A673 (cell line): ENCODE measurements at regions not wholly inside any gene's neighbourhood (a gene's known extent, or its start where the extent isn't known, plus 50 kb on each side); places are given as distances from the start of the nearest gene placed in this dataset.

Source experiments
- EZH2 ChIP-seq: fragments of 200-600 bp; sonication (generic); IDR thresholded peaks from 2 replicates; pipeline ENCODE4 v1.6.1; 2017; ENCODE audit warnings: borderline replicate concordance, low read depth, mild to moderate bottlenecking, mixed read lengths, antibody characterized with exemption, low read length; ENCODE audit not compliant: poor library complexity, severe bottlenecking
- TF ChIP-seq, protein P1 (sequence below): fragments of 300-800, 200-600 bp; sonication (generic); conservative IDR thresholded peaks from 2 replicates; pipeline ENCODE4 v1.5.1; 2017; ENCODE audit warnings: low read depth, mild to moderate bottlenecking, antibody characterized with exemption, low read length, moderate library complexity, mixed read lengths

DNA sequence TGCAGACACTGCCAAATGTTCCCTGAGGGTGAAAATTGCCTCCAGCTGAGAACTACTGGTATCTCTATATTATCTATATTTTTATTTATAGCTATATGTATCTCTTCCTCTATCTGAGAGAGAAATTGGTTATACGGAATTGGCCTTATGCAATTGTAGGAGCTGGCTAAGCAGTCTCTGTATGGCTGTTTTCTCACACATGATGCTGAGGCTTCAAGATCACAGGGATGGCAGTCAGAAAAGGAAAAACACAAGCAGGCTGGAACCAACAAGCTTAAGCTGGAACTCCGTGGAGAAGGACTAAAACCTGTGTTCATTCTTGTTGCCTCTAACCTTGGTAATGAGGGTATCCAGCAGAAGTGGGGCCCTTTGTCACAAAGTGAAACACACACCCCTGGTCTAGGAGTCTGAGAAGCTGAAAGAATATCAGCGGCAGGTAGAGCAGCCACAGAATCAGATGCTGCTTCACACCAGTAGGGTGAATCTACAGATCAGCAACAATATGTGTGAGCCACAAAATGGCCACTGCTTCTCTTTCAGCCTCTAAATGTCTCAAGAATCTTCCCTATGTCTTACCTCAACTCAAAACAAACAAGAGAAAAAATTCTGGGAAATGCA is 166.5 kb upstream of the PPP1R2C start:
- no peak for TF ChIP-seq EZH2
- TF ChIP-seq, protein P1, sequence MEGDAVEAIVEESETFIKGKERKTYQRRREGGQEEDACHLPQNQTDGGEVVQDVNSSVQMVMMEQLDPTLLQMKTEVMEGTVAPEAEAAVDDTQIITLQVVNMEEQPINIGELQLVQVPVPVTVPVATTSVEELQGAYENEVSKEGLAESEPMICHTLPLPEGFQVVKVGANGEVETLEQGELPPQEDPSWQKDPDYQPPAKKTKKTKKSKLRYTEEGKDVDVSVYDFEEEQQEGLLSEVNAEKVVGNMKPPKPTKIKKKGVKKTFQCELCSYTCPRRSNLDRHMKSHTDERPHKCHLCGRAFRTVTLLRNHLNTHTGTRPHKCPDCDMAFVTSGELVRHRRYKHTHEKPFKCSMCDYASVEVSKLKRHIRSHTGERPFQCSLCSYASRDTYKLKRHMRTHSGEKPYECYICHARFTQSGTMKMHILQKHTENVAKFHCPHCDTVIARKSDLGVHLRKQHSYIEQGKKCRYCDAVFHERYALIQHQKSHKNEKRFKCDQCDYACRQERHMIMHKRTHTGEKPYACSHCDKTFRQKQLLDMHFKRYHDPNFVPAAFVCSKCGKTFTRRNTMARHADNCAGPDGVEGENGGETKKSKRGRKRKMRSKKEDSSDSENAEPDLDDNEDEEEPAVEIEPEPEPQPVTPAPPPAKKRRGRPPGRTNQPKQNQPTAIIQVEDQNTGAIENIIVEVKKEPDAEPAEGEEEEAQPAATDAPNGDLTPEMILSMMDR = no peak
